ENCODE measurements at regions not wholly inside any gene's neighbourhood (a gene's known extent, or its start where the extent isn't known, plus 50 kb on each side); places are given as distances from the start of the nearest gene placed in this dataset.

DNA sequence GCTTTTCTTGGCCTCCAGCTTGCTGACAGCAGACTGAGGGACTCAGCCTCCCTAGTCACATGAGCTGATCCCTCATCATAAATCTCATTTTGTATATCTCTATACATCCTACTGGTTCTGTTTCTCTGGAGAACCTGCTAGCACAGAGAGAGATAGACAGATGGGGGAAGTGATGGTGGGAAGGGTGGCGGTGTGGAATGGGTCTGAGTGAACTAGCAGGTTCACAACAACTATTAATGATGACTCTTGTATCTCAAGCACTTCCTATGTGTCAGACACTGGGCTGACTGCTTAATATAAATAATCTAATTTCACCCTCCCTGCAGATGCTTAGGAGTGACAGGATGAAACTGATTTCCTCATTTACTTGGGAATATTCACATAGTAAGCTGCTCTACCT is 106.9 kb upstream of the TLE3 start:
- DNase-seq (ENCODE audit: low read depth), result no peak

DNA sequence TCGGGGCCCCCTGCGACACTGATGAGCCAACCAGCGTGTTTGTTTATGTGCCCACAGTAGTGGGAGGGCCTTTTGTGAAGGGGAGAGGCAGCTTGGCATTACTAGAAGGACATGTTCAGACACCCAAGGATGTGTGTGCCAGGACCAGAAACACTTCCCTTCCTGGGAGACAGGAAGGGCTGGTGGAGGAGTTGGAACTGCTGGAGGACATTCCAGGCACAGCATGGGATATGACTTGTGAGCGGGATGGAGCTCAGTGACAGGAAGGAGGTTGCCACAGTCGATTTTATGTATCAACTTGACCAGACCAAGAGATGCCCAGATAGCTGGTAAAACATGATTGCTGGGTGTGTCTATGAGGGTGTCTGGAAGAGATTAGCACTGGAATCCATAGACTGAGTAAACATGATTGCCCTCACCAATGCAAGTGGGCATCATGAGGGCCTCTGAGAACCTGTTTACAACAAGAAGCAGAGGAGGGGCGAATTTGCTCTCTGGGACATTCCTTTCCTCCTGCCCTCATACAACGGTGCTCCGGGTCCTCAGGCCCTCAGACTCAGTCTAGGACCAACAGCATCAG is 106.4 kb upstream of the TLE3 start:
- DNase-seq (ENCODE audit: low read depth), result no peak

GRCh38 chr15:70202756-70203155 is 105.0 kb upstream of the TLE3 start:
- no peak for DNase-seq (ENCODE audit: low read depth)

- no peak for DNase-seq (ENCODE audit: low read depth)
These were observed 103.7 kb upstream of the TLE3 start for GRCh38 chr15:70201425-70201775.

DNA sequence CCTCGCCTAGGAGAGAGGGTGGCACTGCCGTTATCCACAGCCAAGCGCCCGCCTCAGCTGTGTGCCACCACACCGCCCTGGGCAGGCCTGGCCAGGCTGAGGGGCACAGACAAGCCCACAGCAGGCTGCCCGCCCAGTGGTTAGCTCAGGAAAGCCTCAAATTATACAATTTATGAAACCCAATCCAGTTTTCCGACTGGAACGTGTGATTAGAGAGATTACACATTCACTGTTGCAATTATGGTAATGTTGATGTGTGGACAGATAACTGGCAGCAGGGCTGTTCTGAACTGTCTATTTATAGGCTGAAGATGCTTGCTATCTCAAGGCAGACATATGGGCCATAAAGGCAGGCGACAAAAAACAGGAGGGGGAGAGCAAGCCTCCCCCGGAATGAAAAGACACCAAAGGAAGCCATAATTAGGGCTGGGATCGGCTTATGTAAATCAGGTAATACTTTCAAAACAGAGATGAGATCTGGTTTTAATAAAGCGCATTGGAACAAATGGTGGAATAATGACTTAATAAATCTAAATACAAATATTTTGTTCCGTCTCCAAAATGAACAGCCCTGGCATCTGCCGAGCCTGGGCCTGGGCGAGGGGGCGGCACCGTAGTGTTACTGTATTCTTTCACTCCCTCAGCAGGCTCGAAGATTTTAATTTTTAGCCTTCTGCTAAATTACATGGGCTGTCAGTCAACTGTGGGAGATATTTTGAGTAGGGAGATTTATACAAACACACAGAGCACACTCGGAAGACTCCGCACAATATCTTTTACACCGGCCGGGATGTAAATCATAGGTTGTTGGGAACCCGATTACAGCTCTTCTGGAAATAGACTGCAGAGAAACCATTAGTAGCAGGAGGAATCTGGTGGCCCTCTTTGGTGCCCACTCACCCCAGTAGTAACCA is 103.1 kb upstream of the TLE3 start:
- DNase-seq (ENCODE audit: low read depth), result no peak

- DNase-seq (ENCODE audit: low read depth), result no peak
These were observed 102.1 kb upstream of the TLE3 start for GRCh38 chr15:70199540-70200410.

DNA sequence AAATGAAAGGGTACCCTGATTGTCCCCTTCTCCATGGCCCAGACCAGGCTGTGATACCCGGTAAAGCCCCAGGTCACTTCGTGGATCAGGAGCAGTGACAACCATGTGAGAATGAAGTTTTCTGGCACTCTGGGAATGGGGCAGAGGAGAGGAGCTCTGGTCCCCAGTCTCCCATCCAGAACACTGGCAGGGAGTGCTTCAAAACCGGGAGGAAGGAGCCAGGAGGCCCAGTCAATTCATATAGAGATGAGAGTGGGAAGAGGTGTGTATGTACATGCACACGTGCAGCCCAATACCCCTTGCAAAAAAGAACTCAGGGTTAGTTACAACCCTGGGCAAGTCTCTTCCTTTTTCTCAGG is 101.4 kb upstream of the TLE3 start:
- no peak for DNase-seq (ENCODE audit: low read depth)

DNA sequence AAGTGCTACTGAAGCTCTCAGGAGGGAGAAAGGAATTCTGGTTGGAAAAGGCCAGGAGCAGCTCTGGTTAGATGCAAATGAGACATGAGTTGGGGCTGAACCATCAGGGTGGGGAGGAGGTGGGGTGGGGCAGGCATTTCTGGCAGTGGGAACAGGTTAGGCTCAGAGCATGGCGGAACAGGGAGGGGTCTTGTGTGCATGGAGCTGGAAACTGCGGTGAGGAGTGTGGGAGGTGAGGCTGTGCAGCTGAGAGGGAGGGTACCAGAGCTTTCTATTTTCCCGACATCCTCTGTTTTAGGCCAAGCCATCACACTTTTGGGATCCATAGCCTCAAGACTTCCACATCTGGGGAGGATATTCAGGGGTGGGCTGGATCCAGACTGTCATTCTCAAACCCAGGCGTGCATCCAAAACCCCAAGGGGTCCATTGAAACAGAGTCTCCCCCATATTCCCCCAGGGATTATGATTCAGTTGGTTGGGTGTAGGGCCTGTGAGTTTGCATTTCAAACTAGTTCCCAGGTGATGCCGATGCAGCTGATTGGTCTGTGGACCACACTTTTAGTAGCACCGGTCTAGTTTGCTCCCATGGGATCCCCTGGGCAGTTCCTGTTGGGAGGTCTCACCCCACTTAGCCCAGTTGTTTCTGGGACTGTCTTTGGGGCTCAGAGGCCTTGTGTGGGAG is 100.9 kb upstream of the TLE3 start:
- DNase-seq (ENCODE audit: low read depth), result no peak

DNA sequence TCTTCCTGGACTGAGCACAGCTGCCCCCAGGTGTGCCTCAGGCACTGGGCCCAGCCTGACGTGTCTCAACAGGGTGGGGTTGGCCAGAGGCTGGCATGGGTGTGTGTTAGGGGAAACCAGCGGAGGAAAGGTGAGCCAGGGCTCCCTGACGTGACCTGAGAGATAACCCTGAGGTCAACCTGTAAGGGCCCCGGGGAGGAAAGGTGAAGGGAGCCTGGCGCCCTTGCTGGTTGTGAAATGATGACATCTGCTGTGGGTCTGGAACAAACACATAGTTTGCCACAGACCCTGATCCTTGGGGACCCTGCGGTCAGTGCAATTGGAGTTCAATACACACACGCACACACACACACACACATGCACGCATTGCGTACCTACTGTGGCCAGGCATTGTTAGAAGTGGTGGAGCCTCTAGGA is 100.2 kb upstream of the TLE3 start:
- DNase-seq (ENCODE audit: low read depth), result no peak

DNA sequence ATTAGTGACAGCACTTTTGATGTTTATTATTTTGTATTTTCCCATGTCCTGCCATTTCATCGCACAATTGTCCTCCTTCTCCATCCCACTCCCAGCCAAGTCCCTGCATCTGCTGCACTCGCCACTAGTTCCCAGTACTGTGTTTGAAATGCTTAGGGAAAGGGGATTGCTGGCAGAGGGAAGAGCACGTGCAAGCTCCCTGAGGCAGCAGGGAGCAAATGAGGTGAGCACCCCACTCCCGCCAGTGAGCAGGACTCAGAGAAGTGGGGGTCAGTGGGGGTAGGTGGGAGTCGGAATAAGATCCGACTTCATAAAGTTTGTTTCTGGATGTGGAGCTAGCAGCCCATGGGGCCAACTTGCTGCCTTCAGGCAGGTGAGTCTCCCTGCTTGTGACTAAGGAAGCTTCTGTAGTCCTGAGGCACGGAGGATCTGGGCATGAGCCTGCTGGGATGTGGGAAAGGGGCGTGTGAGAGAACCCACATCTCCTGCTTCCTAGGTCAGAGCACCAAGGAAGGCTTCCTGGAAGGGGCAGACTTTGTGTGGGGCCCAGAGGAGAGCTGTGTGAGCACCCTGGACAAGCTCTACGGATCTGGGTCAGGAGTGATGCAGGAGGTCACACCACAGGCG is 99.7 kb upstream of the TLE3 start:
- peak; percentile 29 for DNase-seq (ENCODE audit: low read depth)

GRCh38 chr15:70196372-70197316 is 98.9 kb upstream of the TLE3 start:
- DNase-seq (ENCODE audit: low read depth), result peak; percentile 98

GRCh38 chr15:70195587-70196305 is 98.0 kb upstream of the TLE3 start:
- DNase-seq (ENCODE audit: low read depth), result peak; percentile 92

GRCh38 chr15:70195171-70195570 is 97.5 kb upstream of the TLE3 start:
- DNase-seq (ENCODE audit: low read depth), result no peak

DNA sequence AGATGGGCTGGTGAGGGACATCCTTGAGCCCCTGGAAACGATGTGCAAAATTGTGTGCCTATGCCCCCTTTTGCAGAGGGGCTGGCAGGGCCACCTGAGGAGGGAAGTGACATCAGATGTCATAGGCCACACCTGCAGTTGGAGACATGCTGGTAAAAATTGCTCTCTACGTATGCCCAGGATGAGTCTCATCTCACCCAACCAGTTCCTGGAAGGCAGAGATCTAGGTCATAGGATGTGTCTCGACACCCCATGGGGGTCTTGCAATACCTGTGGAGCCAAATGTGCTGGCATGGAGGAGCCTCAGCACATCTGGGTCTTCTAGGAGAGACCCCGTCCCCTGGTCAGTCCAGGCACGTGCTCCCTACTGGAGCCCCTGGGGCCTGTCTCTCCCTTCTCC is 96.5 kb upstream of the TLE3 start:
- no peak for DNase-seq (ENCODE audit: low read depth)

DNA sequence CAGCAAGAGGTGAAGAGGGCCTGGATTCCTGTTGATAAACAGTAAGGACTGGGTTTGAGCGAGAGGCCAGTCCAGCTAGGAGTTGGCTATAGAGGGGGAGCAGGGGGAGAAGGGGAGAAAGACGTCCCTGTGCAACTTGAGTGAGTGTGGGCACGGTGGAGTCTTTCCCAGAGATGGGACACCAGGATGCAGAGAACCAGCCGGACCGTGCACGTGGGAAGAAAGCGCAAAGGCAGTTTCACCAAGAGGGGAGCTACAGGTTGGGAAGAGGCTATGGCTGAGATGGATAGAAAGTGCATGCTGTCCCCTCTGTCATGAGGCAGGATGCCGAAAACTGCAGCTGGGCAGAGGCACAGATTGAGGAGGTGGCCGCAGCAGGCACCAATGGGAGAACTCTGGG is 96.0 kb upstream of the TLE3 start:
- DNase-seq (ENCODE audit: low read depth), result no peak

- DNase-seq (ENCODE audit: low read depth), result no peak
These were observed 94.8 kb upstream of the TLE3 start for GRCh38 chr15:70192490-70192889.

GRCh38 chr15:70192041-70192440 is 94.3 kb upstream of the TLE3 start:
- DNase-seq (ENCODE audit: low read depth), result no peak

- no peak for DNase-seq (ENCODE audit: low read depth)
These were observed 93.2 kb upstream of the TLE3 start for GRCh38 chr15:70190965-70191364.

GRCh38 chr15:70189826-70190695 is 92.3 kb upstream of the TLE3 start:
- no peak for DNase-seq (ENCODE audit: low read depth)

All from M059J (cell line).